HS-5 (cell line): ENCODE measurements at regions not wholly inside any gene's neighbourhood (a gene's known extent, or its start where the extent isn't known, plus 50 kb on each side); places are given as distances from the start of the nearest gene placed in this dataset.

Experiments used
- DNase-seq: peaks from one replicate; pipeline ENCODE4 v3.0.0-alpha.2; 2012; ENCODE audit warnings: low read depth

GRCh38 chr13:73399347-73400216 is 340.8 kb downstream of the KLF5 start:
- no peak for DNase-seq

- DNase-seq: no peak
These were observed 338.9 kb downstream of the KLF5 start for GRCh38 chr13:73397496-73398305.

GRCh38 chr13:73394066-73394465 is 335.3 kb downstream of the KLF5 start:
- no peak for DNase-seq

- DNase-seq: no peak
These were observed 331.3 kb downstream of the KLF5 start for GRCh38 chr13:73390100-73390499.

DNA sequence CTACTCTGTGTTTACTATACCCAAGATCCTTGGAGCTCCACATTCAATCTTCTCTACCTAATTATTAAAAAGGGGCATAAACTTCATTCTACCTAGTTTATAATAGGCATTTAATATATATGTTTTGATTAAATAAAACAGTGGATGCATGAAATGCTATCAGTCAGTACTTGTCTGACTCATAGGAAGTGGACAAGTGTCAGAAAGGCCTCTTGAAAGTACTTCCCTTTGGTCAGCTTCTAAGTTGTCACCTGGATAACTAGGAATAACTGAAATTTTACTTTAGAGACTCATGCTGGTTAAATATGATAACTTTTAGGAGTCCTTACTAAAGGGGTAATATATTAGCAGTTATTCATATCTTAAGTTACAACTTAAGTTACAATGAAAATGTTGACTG is 329.8 kb downstream of the KLF5 start:
- DNase-seq: no peak

- DNase-seq: no peak
These were observed 328.5 kb downstream of the KLF5 start for GRCh38 chr13:73387318-73387717.

DNA sequence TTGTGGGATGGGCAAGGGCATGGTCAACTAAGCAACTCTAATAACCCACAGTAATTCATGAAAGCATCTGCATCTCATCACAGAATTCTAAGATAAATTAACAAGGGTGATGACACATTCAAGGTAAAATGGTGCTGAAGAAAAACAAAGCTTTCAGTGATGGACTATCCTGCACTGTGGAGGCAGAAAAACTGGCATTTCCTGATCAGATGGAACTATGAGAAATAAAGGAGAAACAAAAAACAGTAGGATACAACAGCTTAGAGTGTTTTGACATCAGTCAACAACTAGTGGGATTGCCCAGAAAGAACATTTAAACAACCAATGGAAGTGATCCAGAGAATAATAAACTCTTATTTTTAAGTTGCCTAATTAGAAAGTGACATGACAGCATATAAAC is 327.0 kb downstream of the KLF5 start:
- DNase-seq: no peak

DNA sequence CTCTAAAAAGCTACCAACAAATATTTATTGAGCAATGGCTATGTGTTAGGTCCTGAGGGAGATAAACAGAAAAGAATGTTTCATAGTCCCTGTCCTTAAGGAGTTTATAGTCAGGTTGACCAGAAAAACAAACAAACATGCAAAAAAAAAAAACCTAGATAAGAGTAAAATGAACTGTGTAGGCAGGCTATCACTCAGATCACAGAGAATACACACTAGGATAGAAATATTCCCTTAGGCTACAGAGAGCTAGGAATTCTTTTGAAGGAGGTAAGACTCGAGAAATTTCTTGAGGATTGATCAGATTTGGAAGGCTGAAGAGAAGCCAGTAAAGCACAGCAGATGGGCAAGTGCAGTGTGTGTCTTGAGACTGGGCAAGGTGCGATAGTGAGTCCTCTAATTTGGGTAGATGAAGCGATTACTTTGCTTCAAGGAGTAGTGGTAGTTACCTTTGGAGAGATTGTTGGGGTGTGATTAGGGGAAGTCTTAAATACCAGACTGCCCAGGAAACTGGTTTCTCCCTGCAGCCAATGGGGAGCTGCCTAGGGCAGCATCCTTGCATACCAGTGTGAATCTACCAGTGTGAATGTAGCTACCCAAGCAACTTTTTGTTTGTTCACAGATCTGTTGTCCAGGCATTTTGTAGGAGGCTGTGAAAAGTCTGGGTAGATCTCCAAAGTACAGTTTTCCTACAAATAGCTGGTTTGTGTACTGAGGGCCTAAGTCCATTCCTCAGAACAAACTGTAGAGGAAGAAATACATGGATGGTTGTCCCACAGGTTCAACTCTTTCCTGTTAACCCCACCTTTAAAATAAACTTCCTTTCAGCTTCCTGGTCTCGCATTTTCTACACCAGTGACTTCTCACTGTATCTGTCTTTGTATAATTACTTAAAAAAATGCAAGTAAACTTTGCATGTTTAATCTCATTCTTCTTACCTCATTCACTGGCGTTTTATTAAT is 314.1 kb downstream of the KLF5 start:
- no peak for DNase-seq

DNA sequence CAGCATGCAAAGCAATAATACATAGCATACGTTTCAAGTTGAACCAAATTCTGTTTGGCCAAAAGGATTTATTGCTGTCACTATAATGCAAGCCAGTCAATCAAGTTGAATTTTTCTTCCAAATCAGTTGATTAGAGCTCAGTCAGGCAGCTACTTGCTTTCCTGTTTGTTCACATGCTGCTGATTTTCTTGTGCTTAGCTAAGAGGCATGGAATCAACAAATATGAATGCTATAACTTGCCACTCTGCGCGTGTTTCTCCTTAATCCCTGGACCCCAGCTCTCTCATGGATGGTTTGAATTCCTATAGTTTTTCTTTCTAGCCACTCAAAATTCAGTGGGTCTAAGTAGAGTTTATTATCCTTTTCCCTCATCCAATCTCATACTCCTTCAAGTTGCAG is 311.3 kb downstream of the KLF5 start:
- no peak for DNase-seq

DNA sequence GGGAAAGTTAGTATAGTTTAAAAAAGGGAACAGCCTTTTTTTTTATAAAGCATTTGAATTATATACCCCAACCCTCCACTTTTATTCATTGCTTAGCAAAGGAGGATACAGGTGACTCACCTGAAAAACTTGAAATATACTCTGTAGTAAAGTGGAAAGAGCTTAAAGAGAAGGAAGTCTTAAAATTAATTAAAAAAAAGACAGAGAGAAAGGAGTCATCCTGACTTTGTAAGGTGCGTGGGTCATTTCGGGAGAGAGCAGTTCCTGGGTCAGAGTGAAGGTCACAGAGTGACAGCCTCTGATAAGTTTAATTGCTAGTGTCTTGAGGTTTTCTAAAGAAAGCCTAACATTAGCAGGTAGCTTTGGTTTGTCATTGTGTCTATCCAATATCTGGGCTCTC is 310.3 kb downstream of the KLF5 start:
- no peak for DNase-seq

DNA sequence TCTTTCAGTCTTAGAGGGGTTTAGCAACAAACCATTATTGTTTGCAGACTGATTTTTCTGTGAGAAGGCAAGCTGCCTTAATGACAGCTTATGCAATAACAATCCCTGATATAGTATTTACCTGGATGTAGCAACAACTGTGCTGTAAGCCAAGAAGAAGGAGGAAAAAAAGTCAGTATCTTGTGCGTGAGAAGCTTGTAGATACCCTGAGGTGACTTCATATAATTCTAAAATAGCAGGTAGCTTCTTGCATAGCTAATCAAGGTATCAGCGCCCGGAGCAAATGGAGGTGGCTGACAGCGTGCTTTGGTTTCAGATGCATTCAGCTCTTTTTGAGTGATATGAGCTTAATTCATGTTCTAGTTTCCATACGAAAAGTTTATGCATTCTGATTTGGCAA is 309.8 kb downstream of the KLF5 start:
- DNase-seq: no peak

DNA sequence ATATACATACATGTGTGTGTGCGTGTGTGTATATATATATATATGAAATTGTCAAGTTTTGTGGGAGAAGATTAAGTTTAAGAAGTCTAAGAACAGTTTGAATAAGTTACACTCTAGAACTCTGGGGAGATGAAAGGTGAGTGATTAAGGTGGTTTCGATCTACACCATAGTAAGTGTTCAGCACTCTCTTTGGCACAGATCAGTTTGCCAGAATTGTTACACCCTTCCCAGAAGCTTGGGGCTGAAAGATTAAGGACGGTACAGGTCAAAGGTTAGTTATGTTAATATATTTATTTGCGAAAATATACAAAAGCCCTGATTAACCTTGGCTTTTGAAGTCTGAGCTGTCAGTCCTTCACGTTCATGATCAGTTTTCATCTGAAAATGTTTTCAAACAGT is 309.1 kb downstream of the KLF5 start:
- no peak for DNase-seq

DNA sequence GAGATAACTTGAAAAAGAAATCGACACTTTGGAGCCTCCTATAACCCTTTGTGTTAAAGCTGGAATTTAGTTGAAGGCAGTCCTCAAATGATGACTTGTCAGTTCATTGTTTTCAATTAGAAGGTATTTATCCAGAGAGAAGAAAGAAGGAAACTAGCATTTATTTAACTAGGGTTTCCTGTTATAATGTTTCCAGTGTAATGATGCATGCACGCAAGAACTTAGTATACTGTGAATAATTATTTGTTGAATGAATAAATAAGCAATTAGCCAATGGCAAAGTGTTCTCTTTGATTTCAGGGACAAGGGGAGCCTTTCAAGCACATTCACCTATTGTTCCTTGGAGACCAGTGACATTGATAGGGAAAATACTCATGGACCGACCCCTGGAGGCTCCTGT is 307.4 kb downstream of the KLF5 start:
- no peak for DNase-seq

GRCh38 chr13:73365681-73366080 is 306.9 kb downstream of the KLF5 start:
- no peak for DNase-seq

DNA sequence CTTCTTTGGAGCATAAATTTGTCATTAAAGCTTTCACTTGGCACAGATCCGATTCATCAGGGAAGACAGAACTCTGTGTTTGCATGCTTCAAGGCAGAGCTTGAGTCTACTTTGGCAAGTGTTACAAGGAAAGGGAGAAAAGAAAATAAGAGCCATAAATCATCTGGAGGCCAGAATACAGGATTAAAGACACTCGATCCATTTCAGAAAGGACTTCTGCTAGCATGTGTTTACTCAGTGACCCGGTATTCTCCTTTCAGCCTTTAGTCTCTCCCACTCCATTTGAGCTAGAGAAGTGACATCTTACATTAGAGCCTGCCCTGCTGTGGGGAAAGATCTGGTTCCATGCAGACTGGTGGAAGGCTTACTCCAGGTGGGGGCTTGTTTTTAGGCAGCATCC is 306.4 kb downstream of the KLF5 start:
- DNase-seq: no peak

DNA sequence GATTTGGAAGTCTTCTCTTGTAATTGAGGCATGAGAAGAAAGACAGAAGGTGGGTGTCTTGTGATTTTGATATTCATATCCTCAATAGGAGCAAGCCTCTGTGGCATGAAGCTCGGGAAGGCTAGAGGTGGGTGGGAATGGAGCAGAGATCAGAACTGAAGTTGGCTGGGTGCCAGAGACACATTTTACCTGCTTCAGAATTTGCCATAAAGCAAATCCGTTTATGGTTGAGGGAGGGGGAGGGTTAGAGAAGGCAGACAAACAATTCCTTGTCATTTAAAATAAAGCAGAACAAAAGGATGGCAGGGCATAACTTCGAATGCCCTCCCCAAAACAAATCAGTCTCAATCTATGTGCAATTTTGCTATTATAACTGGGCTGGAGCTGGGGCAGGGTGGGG is 305.9 kb downstream of the KLF5 start:
- no peak for DNase-seq

DNA sequence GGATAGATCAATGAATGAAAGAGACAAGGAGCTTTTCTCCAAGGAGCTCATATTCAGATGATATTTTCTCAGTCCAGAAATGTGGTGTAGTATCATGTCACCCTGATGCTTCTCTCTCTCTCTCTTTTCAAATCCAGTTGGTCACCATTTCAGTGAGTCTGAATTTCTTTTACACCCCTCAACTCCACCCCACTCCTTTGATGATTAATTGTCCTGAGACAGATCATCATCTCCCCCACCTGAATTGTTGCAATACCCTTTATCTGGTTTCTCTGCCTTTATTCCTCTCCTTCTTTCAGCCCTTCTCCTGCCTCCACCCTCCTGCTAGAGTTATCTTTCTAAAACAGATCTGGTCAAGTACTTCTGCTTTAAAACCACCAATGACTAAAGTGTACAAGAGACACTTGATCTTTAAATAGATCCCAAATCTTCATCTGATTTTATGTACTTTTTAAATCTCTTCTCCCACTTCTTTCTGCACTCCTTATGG is 299.8 kb downstream of the KLF5 start:
- DNase-seq: no peak

GRCh38 chr13:73355134-73355533 is 296.3 kb downstream of the KLF5 start:
- DNase-seq: no peak

DNA sequence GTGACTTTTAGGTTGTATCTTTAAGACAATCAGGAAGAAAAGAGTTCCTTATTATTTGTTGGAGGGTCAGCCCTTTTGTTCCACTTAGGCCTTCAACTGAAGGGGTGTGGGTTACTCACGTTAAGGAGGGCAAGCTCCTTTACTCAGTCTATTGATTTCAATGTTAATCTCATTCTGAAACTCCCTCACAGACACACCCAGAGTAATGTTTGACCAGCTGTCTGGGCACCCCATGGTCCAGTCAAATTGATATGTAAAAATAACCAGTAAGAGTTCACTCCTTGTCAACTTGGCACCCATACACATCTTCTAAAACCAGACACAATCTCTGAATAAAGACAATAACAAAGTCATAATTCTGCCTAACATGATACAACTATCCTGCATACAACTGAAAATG is 292.9 kb downstream of the KLF5 start:
- DNase-seq: no peak

DNA sequence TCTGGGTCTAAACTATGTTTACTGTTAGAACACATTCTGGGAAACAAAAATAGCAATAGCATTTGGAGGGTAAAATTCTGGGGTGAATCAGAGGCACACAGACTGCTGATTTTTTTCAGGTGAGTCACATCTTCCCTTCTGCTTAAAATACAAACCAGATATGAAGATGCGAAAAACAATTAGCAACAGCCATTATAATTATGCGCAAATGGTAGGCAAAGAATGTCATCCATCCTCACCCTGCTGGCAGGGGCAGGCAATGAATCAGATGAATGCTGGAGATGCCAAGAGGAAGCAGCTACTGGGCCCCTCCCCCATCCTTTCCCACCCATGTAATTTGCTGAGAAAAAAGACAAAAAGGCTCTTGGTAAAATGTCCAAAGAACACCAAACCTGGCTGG is 282.9 kb downstream of the KLF5 start:
- peak; percentile 62 for DNase-seq

DNA sequence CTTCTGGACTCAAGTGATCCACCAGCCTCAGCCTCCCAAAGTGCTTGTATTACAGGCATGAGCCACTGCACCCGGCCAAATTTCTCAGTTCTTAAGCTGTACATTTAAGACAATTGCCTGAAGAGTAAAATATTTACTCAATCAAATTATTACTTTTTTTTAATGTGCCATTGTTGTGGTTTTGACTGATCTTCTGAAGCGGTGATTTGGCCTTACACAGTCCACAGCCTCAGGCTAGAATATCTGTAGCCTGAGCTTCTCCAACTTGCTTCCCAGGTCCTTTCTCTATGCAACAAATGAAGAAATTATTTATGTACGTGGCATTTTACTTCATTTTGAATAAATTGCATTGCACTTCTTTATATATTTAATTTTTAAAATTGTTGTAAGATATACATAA is 281.3 kb downstream of the KLF5 start:
- DNase-seq: no peak

DNA sequence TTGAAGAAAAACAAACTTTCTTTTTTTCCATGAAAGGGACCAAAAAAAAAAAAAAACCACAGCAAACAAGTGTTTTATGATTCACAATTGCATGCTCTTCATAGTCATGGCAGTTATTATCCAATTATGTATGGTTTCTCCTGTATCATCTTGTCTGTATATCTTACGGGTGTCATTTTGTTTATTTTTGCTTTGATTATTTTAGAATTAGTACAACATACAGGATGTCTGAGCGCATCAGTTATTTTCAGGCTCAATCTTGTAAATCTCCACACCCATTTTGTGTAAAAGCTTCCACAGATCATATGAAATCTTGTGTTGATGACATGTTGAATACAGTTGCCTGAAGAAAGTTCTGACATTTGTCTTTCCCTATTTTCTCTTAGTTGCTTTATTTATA is 280.3 kb downstream of the KLF5 start:
- DNase-seq: no peak
